Vagina (tissue), 2 donors: ENCODE measurements at regions not wholly inside any gene's neighbourhood (a gene's known extent, or its start where the extent isn't known, plus 50 kb on each side); places are given as distances from the start of the nearest gene placed in this dataset.

ENCODE experiments used
- POLR2A ChIP-seq, 2 donors: fragments of 450-650 bp; IDR thresholded peaks; one replicate each; pipeline ENCODE4 v1.6.1; 2017; ENCODE audit warnings: antibody characterized with exemption in 2 of 2, mild to moderate bottlenecking in 2 of 2, moderate library complexity in 2 of 2
- POLR2AphosphoS5 ChIP-seq, 2 donors: sonication (generic); formaldehyde crosslinking; IDR thresholded peaks; one replicate each; pipeline ENCODE4 v1.9.0; 2017; ENCODE audit warnings: antibody characterized with exemption in 2 of 2, mild to moderate bottlenecking in 2 of 2, low read depth in 1 of 2; ENCODE audit not compliant: insufficient read depth in 1 of 2
- TF ChIP-seq, protein P1 (sequence below), 3 experiments: fragments of 450-650 bp in 2 of 3; fragments of 200-600 bp in 1 of 3; sonication (generic) in 1 of 3; IDR thresholded peaks; one replicate each; pipeline ENCODE4 v1.5.1; 2017 to 2019; ENCODE audit warnings: antibody characterized with exemption in 3 of 3, mild to moderate bottlenecking in 2 of 3, moderate library complexity in 2 of 3

DNA sequence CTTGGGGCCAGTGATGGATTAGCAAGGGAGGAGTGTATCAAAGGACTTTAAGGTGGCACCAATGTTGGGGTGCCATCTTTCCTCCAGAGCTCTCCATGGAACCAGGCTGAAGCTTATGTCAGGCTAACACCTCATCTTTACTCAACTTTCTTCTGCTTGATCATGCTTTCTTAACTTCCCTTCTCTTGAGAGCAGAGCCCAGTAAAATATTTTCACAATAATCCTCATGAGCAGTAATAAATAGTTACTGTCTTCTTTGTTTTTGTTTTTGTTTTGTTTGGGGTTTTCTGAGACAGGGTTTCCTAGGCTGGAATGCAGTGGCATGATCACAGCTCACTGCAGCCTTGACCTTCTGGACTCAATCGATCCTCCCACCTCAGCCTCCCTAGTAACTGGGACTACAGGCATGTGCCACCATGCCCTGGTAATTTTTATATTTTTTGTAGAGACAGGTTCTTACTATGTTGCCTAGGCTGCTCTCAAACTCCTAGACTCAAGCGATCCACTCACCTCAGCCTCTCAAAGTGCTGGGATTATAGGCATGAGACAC, 127.9 kb upstream of the TOP1 start:
- TF ChIP-seq, protein P1, sequence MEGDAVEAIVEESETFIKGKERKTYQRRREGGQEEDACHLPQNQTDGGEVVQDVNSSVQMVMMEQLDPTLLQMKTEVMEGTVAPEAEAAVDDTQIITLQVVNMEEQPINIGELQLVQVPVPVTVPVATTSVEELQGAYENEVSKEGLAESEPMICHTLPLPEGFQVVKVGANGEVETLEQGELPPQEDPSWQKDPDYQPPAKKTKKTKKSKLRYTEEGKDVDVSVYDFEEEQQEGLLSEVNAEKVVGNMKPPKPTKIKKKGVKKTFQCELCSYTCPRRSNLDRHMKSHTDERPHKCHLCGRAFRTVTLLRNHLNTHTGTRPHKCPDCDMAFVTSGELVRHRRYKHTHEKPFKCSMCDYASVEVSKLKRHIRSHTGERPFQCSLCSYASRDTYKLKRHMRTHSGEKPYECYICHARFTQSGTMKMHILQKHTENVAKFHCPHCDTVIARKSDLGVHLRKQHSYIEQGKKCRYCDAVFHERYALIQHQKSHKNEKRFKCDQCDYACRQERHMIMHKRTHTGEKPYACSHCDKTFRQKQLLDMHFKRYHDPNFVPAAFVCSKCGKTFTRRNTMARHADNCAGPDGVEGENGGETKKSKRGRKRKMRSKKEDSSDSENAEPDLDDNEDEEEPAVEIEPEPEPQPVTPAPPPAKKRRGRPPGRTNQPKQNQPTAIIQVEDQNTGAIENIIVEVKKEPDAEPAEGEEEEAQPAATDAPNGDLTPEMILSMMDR (IDR thresholded peaks at IDR 0.05): no peak
- TF ChIP-seq POLR2A (IDR thresholded peaks at IDR 0.05) (no peak), POLR2AphosphoS5 (IDR thresholded peaks at IDR 0.05; ENCODE audit: insufficient read depth in 1 of 2, low read depth in 1 of 2) (no peak)
